ENCODE measurements at regions not wholly inside any gene's neighbourhood (a gene's known extent, or its start where the extent isn't known, plus 50 kb on each side); places are given as distances from the start of the nearest gene placed in this dataset.

DNA sequence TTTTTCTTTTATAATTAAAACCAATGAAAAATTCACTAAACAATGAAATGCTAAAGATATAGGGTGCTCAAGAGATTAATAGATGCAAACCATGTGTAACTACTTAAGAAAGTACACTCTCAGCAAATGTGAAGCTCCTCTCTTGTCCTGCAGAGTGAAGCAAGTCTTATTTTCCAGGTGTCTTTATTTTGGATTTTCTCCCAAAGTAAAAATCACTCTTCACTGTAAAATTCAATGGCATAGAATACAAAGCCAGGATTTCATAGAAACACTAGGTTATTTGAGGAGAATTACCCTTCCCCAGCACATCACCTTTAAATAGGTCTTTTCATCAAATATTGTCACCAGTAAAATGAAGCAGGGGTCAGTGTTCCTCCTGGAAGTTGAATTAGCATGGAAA is 57.0 kb upstream of the GIMD1 start:
- no peak for TF ChIP-seq EZH2 (IDR thresholded peaks at IDR 0.05; ENCODE audit: borderline replicate concordance, insufficient read depth, low read depth, low read length, poor library complexity, severe bottlenecking)
- TF ChIP-seq, protein P1, sequence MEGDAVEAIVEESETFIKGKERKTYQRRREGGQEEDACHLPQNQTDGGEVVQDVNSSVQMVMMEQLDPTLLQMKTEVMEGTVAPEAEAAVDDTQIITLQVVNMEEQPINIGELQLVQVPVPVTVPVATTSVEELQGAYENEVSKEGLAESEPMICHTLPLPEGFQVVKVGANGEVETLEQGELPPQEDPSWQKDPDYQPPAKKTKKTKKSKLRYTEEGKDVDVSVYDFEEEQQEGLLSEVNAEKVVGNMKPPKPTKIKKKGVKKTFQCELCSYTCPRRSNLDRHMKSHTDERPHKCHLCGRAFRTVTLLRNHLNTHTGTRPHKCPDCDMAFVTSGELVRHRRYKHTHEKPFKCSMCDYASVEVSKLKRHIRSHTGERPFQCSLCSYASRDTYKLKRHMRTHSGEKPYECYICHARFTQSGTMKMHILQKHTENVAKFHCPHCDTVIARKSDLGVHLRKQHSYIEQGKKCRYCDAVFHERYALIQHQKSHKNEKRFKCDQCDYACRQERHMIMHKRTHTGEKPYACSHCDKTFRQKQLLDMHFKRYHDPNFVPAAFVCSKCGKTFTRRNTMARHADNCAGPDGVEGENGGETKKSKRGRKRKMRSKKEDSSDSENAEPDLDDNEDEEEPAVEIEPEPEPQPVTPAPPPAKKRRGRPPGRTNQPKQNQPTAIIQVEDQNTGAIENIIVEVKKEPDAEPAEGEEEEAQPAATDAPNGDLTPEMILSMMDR (IDR thresholded peaks at IDR 0.05) = no peak

Measured in B cell (primary cell).